Astrocyte (in vitro differentiated cells and primary cell): ENCODE measurements at regions not wholly inside any gene's neighbourhood (a gene's known extent, or its start where the extent isn't known, plus 50 kb on each side); places are given as distances from the start of the nearest gene placed in this dataset.

Experiments used
- CTCF ChIP-seq: IDR thresholded peaks from 2 replicates; pipeline ENCODE4 v1.5.1; 2011; ENCODE audit warnings: low read depth, mild to moderate bottlenecking, inconsistent platforms, low read length, moderate library complexity; ENCODE audit not compliant: insufficient read depth
- EZH2 ChIP-seq: IDR thresholded peaks from 2 replicates; pipeline ENCODE4 v1.6.1; 2012; ENCODE audit warnings: mild to moderate bottlenecking, low read length, inconsistent platforms; ENCODE audit not compliant: insufficient read depth

GRCh38 chr20:7770046-7770445 lies 170.2 kb downstream of the HAO1 start:
- no peak for TF ChIP-seq CTCF
- TF ChIP-seq EZH2, result no peak
